HEK293 (cell line): ENCODE measurements at regions not wholly inside any gene's neighbourhood (a gene's known extent, or its start where the extent isn't known, plus 50 kb on each side); places are given as distances from the start of the nearest gene placed in this dataset.
"Not testable (repeated sequence)": the region's sequence is repeated elsewhere in the genome, so short reads cannot be mapped to it uniquely, and the experiment has no call there.

ENCODE experiments used
- CTCF ChIA-PET: fragments of 350-600 bp; formaldehyde crosslinking; extraction: SDS; loops from one replicate; lab custom pipeline; 2021; ENCODE audit warnings: antibody characterized with exemption; lab: Yijun Ruan, JAX
- POLR2A ChIA-PET: fragments of 300-600 bp; formaldehyde crosslinking; extraction: SDS; loops from one replicate; lab custom pipeline; 2020; ENCODE audit warnings: antibody characterized with exemption, inconsistent platforms; lab: Yijun Ruan, JAX
- H3K27ac ChIP-seq: fragments of 200-500 bp; sonication (Bioruptor generic); 2 replicates; pipeline ENCODE4 v1.5.1; 2014; ENCODE audit warnings: low read depth, low read length, control low read depth, inconsistent platforms; ENCODE audit errors: extremely low read depth
- H3K36me3 ChIP-seq, 2 experiments: fragments of 200-500 bp in 1 of 2; sonication (Bioruptor generic) in 1 of 2; 1 replicate in 1 of 2; 2 replicates in 1 of 2; pipeline ENCODE4 v1.5.1; 2014 to 2017; ENCODE audit warnings: inconsistent platforms in 2 of 2, low read length in 2 of 2; ENCODE audit not compliant: control insufficient read depth in 2 of 2, insufficient read depth in 1 of 2
- H3K4me1 ChIP-seq: fragments of 200-500 bp; sonication (Bioruptor generic); 2 replicates; pipeline ENCODE4 v1.5.1; 2014; ENCODE audit warnings: mild to moderate bottlenecking, low read length, inconsistent platforms; ENCODE audit not compliant: control insufficient read depth, insufficient read depth
- H3K4me3 ChIP-seq: 2 replicates; pipeline ENCODE4 v1.5.1; 2011; ENCODE audit warnings: low read depth, mild to moderate bottlenecking, control low read depth, low read length, moderate library complexity
- H3K9me3 ChIP-seq: fragments of 200-500 bp; sonication (Bioruptor generic); 2 replicates; pipeline ENCODE4 v1.5.1; 2014; ENCODE audit warnings: low read depth, low read length, inconsistent platforms; ENCODE audit not compliant: control insufficient read depth, insufficient read depth
- HOXD13 ChIP-seq: sonication (generic); formaldehyde crosslinking; IDR thresholded peaks from 2 replicates; pipeline ENCODE4 v1.8.0; 2022; ENCODE audit warnings: missing genetic modification reagents, borderline replicate concordance
- KLF8 ChIP-seq: fragments of 450-650 bp; formaldehyde crosslinking; IDR thresholded peaks from 2 replicates; pipeline ENCODE4 v1.5.1; 2016; ENCODE audit warnings: missing biosample characterization, missing genetic modification characterization
- OSR2 ChIP-seq: fragments of 450-650 bp; formaldehyde crosslinking; IDR thresholded peaks from 2 replicates; pipeline ENCODE4 v1.5.1; 2016; ENCODE audit warnings: missing biosample characterization, missing genetic modification characterization
- SCRT1 ChIP-seq: fragments of 450-650 bp; formaldehyde crosslinking; IDR thresholded peaks from 2 replicates; pipeline ENCODE4 v1.5.1; 2016; ENCODE audit warnings: missing biosample characterization, missing genetic modification characterization, borderline replicate concordance
- SCRT2 ChIP-seq: fragments of 450-650 bp; formaldehyde crosslinking; IDR thresholded peaks from 2 replicates; pipeline ENCODE4 v1.5.1; 2016; ENCODE audit warnings: missing biosample characterization, missing genetic modification characterization
- ZBTB17 ChIP-seq: fragments of 450-650 bp; formaldehyde crosslinking; IDR thresholded peaks from 2 replicates; pipeline ENCODE4 v1.5.1; 2016; ENCODE audit warnings: missing biosample characterization, missing genetic modification characterization
- ZEB2 ChIP-seq: fragments of 450-650 bp; formaldehyde crosslinking; IDR thresholded peaks from 2 replicates; pipeline ENCODE4 v1.5.1; 2016; ENCODE audit warnings: missing biosample characterization, missing genetic modification characterization
- ZNF10 ChIP-seq: fragments of 450-650 bp; formaldehyde crosslinking; IDR thresholded peaks from 2 replicates; pipeline ENCODE4 v1.5.1; 2017; ENCODE audit warnings: missing biosample characterization, missing genetic modification characterization
- ZNF175 ChIP-seq: fragments of 450-650 bp; formaldehyde crosslinking; IDR thresholded peaks from 2 replicates; pipeline ENCODE4 v1.5.1; 2016; ENCODE audit warnings: missing biosample characterization, missing genetic modification characterization
- ZNF366 ChIP-seq: fragments of 450-650 bp; formaldehyde crosslinking; conservative IDR thresholded peaks from 2 replicates; pipeline ENCODE4 v1.5.1; 2016; ENCODE audit warnings: missing biosample characterization, missing genetic modification characterization
- ZNF560 ChIP-seq: fragments of 450-650 bp; formaldehyde crosslinking; IDR thresholded peaks from 2 replicates; pipeline ENCODE4 v1.5.1; 2017; ENCODE audit warnings: missing biosample characterization, missing genetic modification characterization, borderline replicate concordance
- TF ChIP-seq, protein P1 (sequence below): fragments of 450-650 bp; formaldehyde crosslinking; IDR thresholded peaks from 2 replicates; pipeline ENCODE4 v1.5.1; 2017; ENCODE audit warnings: missing biosample characterization, missing genetic modification characterization
- TF ChIP-seq, protein P2 (sequence below): fragments of 450-650 bp; formaldehyde crosslinking; IDR thresholded peaks from 2 replicates; pipeline ENCODE4 v1.5.1; 2016; ENCODE audit warnings: missing biosample characterization, missing genetic modification characterization
- TF ChIP-seq, protein P3 (sequence below): fragments of 450-650 bp; formaldehyde crosslinking; IDR thresholded peaks from 2 replicates; pipeline ENCODE4 v1.5.1; 2016; ENCODE audit warnings: missing biosample characterization, missing genetic modification characterization

DNA sequence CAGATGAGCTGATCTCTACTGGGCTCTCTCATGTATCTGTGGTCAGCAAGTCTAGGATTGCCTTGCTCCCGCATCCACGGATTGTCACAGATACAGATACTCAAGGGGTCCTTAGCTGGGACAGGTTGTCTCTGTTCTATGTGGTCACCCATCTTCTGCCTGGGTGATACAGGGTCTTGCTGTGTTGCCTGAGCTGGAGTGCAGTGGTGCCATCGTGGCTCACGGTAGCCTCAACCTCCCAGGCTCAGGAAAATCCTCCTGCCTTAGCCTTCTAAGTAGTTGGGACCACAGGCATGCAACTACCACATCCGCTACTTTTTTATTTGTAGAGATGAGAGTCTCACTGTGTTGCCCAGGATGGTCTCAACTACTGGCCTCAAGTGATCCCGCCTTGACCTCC lies 72.5 kb upstream of the ZNF217 start (continued):
- no peak for TF ChIP-seq SCRT2 (tag by site-specific recombination)
- no peak for TF ChIP-seq ZNF175 (tag by site-specific recombination)
- no peak for TF ChIP-seq OSR2 (tag by site-specific recombination)
- no peak for TF ChIP-seq ZNF560 (tag by site-specific recombination)
- TF ChIP-seq ZEB2 (tag by site-specific recombination), result no peak
- TF ChIP-seq ZNF366 (tag by site-specific recombination), result no peak
- TF ChIP-seq, all 188 proteins: peak for 0

DNA sequence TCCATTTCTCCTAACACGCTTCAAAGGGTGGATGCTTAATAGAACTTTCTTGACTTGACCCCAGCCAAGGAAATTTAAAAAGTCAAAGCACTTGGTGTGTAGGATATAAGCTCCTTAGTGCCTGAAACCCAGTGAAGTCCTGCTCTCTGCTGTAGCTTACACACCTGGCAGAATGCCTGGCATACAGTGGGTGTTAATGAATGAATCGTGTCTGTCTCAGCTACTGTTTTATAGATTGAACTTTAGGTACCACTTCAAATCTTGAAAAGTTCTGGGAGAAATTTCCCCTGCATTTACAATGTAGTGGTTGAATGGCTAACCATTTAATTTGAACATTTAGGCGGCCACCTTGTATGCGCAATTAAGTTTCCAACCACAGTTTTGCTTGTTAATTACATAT lies 70.5 kb upstream of the ZNF217 start:
- no peak for TF ChIP-seq HOXD13 (CRISPR knock-in tag)
- TF ChIP-seq, protein P1, sequence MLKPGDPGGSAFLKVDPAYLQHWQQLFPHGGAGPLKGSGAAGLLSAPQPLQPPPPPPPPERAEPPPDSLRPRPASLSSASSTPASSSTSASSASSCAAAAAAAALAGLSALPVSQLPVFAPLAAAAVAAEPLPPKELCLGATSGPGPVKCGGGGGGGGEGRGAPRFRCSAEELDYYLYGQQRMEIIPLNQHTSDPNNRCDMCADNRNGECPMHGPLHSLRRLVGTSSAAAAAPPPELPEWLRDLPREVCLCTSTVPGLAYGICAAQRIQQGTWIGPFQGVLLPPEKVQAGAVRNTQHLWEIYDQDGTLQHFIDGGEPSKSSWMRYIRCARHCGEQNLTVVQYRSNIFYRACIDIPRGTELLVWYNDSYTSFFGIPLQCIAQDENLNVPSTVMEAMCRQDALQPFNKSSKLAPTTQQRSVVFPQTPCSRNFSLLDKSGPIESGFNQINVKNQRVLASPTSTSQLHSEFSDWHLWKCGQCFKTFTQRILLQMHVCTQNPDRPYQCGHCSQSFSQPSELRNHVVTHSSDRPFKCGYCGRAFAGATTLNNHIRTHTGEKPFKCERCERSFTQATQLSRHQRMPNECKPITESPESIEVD (tag by site-specific recombination), result peak; percentile 27; the same call in 1 of the 2 replicates
- TF ChIP-seq ZBTB17 (tag by site-specific recombination), result no peak
- no peaks in the 10 kb centered on the region for H3K9me3 ChIP-seq
- no peaks in the 10 kb centered on the region for H3K36me3 ChIP-seq
- no peak overlapping the region for H3K27ac ChIP-seq
- H3K4me3 ChIP-seq, result no peak overlapping the region
- H3K4me1 ChIP-seq, result no peaks in the 10 kb centered on the region
- POLR2A ChIA-PET, result no interaction called here
- CTCF ChIA-PET, result no interaction called here

DNA sequence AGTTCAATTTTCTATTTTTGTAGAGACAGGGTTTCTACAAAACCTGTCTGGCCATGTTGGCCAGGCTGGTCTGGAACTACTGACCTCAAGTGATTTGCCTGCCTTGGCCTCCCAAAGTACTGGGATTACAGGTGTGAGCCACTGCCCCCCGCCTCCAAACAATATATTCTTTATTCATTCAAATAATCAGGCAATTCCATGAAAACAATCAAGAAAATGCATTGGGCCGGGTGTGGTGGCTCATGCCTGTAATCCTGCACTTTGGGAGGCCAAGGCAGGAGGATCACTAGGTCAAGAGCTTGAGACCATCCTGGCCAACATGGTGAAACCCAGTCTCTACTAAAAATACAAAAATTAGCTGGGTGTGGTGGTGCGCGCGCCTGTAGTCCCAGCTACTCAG lies 69.9 kb upstream of the ZNF217 start:
- H3K36me3 ChIP-seq, H3K4me1 ChIP-seq, H3K4me3 ChIP-seq, POLR2A ChIA-PET, H3K9me3 ChIP-seq, H3K27ac ChIP-seq, CTCF ChIA-PET: not testable (repeated sequence)

DNA sequence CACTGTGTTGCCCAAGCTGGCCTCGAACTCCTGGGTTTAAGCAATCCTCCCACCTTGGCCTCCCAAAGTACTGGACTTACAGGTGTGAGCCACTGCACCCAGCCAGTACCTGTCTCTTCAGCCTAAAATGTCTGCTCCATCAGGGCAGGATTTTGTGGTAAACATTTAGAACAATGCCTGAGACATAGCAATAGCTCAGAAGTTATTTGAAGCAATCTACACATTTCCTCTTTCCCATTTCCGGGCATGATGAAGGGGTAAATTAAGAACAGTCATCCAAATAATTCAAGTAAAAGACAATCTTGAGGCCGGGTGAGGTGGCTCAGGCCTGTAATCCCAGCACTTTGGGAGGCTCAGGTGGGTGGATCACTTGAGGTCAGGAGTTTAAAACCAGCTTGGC lies 69.0 kb upstream of the ZNF217 start:
- no peaks in the 10 kb centered on the region for H3K36me3 ChIP-seq
- H3K9me3 ChIP-seq, result no peaks in the 10 kb centered on the region
- CTCF ChIA-PET, result interaction anchor here (1.1 kb wide), 1 partner anchor 38 kb away, joined by 3 read pairs; no protein-coding TSS in a partner anchor
- no peaks in the 10 kb centered on the region for H3K4me1 ChIP-seq
- H3K4me3 ChIP-seq, result no peak overlapping the region
- POLR2A ChIA-PET, result interaction anchor here (1.4 kb wide), 1 partner anchor 39 kb away, joined by 3 read pairs; no protein-coding TSS in a partner anchor
- H3K27ac ChIP-seq, result no peak overlapping the region
- TF ChIP-seq ZNF10 (tag by site-specific recombination), result no peak
- TF ChIP-seq KLF8 (tag by site-specific recombination), result no peak

DNA sequence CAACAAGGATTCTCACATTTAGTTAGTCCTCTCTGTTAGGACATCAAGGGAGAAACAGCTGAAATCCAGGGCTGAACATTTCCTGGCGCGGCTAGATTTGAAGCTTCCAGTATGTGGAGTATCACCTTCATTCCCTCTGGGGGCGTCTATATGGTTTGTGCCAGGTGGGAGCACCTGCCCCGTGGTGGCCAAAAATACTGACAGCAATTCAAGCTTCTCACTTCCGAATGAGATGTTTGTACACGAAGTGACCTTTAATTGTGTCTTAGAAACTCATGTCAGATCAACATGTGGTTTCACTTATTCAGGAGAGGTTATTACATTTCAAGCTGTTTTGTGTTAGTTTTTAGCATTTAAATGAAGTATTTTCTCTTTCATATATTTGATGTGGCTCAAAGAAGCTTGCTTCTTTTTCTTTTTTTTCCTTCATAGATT lies 67.3 kb upstream of the ZNF217 start:
- TF ChIP-seq, protein P2, sequence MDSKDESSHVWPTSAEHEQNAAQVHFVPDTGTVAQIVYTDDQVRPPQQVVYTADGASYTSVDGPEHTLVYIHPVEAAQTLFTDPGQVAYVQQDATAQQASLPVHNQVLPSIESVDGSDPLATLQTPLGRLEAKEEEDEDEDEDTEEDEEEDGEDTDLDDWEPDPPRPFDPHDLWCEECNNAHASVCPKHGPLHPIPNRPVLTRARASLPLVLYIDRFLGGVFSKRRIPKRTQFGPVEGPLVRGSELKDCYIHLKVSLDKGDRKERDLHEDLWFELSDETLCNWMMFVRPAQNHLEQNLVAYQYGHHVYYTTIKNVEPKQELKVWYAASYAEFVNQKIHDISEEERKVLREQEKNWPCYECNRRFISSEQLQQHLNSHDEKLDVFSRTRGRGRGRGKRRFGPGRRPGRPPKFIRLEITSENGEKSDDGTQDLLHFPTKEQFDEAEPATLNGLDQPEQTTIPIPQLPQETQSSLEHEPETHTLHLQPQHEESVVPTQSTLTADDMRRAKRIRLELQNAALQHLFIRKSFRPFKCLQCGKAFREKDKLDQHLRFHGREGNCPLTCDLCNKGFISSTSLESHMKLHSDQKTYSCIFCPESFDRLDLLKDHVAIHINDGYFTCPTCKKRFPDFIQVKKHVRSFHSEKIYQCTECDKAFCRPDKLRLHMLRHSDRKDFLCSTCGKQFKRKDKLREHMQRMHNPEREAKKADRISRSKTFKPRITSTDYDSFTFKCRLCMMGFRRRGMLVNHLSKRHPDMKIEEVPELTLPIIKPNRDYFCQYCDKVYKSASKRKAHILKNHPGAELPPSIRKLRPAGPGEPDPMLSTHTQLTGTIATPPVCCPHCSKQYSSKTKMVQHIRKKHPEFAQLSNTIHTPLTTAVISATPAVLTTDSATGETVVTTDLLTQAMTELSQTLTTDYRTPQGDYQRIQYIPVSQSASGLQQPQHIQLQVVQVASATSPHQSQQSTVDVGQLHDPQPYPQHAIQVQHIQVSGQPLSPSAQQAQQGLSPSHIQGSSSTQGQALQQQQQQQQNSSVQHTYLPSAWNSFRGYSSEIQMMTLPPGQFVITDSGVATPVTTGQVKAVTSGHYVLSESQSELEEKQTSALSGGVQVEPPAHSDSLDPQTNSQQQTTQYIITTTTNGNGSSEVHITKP (tag by site-specific recombination), result 0 out of 2 replicates have a peak, but pooled peaks have one; percentile 16
- TF ChIP-seq SCRT1 (tag by site-specific recombination), result peak; percentile 36; the same call in 1 of the 2 replicates
- TF ChIP-seq, protein P3, sequence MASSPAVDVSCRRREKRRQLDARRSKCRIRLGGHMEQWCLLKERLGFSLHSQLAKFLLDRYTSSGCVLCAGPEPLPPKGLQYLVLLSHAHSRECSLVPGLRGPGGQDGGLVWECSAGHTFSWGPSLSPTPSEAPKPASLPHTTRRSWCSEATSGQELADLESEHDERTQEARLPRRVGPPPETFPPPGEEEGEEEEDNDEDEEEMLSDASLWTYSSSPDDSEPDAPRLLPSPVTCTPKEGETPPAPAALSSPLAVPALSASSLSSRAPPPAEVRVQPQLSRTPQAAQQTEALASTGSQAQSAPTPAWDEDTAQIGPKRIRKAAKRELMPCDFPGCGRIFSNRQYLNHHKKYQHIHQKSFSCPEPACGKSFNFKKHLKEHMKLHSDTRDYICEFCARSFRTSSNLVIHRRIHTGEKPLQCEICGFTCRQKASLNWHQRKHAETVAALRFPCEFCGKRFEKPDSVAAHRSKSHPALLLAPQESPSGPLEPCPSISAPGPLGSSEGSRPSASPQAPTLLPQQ (tag by site-specific recombination), result no peak
- peak; percentile 94 for TF ChIP-seq SCRT2 (tag by site-specific recombination)
- TF ChIP-seq, protein P1 (tag by site-specific recombination), result peak; percentile 70
- ChIA-PET CTCF (interaction anchor here (0.6 to 0.9 kb wide), 3 partner anchors 81 to 1083 kb away, joined by 3 read pairs; no protein-coding TSS in a partner anchor), POLR2A (no interaction called here)
- 0 out of 2 replicates have a peak, but pooled peaks cover 8% of the 10 kb centered on the region for H3K4me1 ChIP-seq
- H3K4me3 ChIP-seq, result no peak overlapping the region
- no peaks in the 10 kb centered on the region for H3K9me3 ChIP-seq
- H3K36me3 ChIP-seq, result no peaks in the 10 kb centered on the region
- no peak overlapping the region for H3K27ac ChIP-seq
